DND-41 (cell line): ENCODE measurements at regions not wholly inside any gene's neighbourhood (a gene's known extent, or its start where the extent isn't known, plus 50 kb on each side); places are given as distances from the start of the nearest gene placed in this dataset.

Source experiments
- ATAC-seq: fragments of 200-7000 bp; cut with Tn5 transposase; 3 replicates; pipeline ENCODE4 v1.9.1; 2021; ENCODE audit warnings: low read depth; ENCODE audit not compliant: insufficient read depth
- DNase-seq: peaks from one replicate; pipeline ENCODE4 v3.0.0-alpha.2; 2020
- H2AFZ ChIP-seq: 2 replicates; pipeline ENCODE4 v1.6.0; 2012; ENCODE audit warnings: low read depth, low read length
- H3K27ac ChIP-seq: 2 replicates; pipeline ENCODE4 v1.5.1; 2012; ENCODE audit warnings: low read length, inconsistent platforms
- H3K27me3 ChIP-seq: fragments of 200-600 bp; sonication (generic); 2 replicates; pipeline ENCODE4 v1.6.0; 2012; ENCODE audit warnings: low read length, mild to moderate bottlenecking, inconsistent platforms; ENCODE audit not compliant: insufficient read depth, poor library complexity
- H3K36me3 ChIP-seq: 2 replicates; pipeline ENCODE4 v1.5.1; 2012; ENCODE audit warnings: low read length, inconsistent platforms; ENCODE audit not compliant: insufficient read depth
- H3K4me1 ChIP-seq: 2 replicates; pipeline ENCODE4 v1.5.1; 2012; ENCODE audit warnings: mild to moderate bottlenecking, low read length; ENCODE audit not compliant: insufficient read depth
- H3K4me2 ChIP-seq: 2 replicates; pipeline ENCODE4 v1.6.0; 2012; ENCODE audit warnings: mild to moderate bottlenecking, moderate library complexity, low read length, inconsistent platforms; ENCODE audit not compliant: insufficient read depth
- H3K4me3 ChIP-seq, 2 experiments: fragments of 200-600 bp in 1 of 2; shearing (Covaris generic) in 1 of 2; 2 replicates each; pipeline ENCODE4 v1.5.1; 2012 to 2016; ENCODE audit warnings: inconsistent platforms in 2 of 2, low read length in 2 of 2, mild to moderate bottlenecking in 2 of 2, low read depth in 1 of 2, moderate library complexity in 1 of 2
- H3K79me2 ChIP-seq: 2 replicates; pipeline ENCODE4 v1.6.0; 2012; ENCODE audit warnings: low read length, inconsistent platforms; ENCODE audit not compliant: insufficient read depth
- H3K9ac ChIP-seq: 2 replicates; pipeline ENCODE4 v1.6.0; 2012; ENCODE audit warnings: low read depth, mild to moderate bottlenecking, inconsistent platforms, low read length, moderate library complexity
- H3K9me3 ChIP-seq: 2 replicates; pipeline ENCODE4 v1.5.1; 2012; ENCODE audit warnings: low read length, moderate library complexity, mild to moderate bottlenecking, inconsistent platforms; ENCODE audit not compliant: insufficient read depth, severe bottlenecking
- H4K20me1 ChIP-seq: 2 replicates; pipeline ENCODE4 v1.6.0; 2012; ENCODE audit warnings: low read length; ENCODE audit not compliant: insufficient read depth
- EZH2 ChIP-seq: IDR thresholded peaks from 3 replicates; pipeline ENCODE4 v1.6.1; 2012; ENCODE audit warnings: borderline replicate concordance, low read depth, mild to moderate bottlenecking, moderate library complexity, low read length, inconsistent platforms; ENCODE audit not compliant: severe bottlenecking
- TF ChIP-seq, protein P1 (sequence below): IDR thresholded peaks from 2 replicates; pipeline ENCODE4 v1.5.1; 2012; ENCODE audit warnings: borderline replicate concordance, low read length, moderate library complexity, mild to moderate bottlenecking; ENCODE audit not compliant: poor library complexity, severe bottlenecking; ENCODE audit errors: extremely low read depth

DNA sequence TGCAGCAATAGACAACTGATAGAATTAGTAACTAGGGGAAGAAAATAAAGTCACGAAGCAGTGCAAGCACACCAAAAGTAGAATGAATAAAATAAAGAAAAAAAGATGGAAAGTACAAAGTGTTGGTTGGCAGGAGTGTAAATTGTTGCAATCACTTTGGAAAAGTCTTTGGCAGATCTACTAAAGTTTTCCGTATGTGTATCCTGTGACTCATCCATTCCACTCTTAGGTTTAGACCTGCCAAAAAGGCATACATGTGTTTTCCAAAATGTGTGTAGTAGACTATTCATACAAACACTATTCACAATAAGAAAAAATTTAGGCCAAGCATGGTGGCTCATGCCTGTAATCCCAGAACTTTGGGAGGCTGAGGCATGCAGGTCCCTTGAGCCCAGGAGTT is 282.1 kb upstream of the FSIP2 start:
- no peak overlapping the region for H3K9ac ChIP-seq
- no peaks in the 10 kb centered on the region for H3K79me2 ChIP-seq
- DNase-seq (no peak), ATAC-seq (no peak)
- no peaks in the 10 kb centered on the region for H3K36me3 ChIP-seq
- no peak overlapping the region for H3K4me3 ChIP-seq
- H3K27me3 ChIP-seq: no peaks in the 10 kb centered on the region
- TF ChIP-seq EZH2: no peak
- TF ChIP-seq, protein P1, sequence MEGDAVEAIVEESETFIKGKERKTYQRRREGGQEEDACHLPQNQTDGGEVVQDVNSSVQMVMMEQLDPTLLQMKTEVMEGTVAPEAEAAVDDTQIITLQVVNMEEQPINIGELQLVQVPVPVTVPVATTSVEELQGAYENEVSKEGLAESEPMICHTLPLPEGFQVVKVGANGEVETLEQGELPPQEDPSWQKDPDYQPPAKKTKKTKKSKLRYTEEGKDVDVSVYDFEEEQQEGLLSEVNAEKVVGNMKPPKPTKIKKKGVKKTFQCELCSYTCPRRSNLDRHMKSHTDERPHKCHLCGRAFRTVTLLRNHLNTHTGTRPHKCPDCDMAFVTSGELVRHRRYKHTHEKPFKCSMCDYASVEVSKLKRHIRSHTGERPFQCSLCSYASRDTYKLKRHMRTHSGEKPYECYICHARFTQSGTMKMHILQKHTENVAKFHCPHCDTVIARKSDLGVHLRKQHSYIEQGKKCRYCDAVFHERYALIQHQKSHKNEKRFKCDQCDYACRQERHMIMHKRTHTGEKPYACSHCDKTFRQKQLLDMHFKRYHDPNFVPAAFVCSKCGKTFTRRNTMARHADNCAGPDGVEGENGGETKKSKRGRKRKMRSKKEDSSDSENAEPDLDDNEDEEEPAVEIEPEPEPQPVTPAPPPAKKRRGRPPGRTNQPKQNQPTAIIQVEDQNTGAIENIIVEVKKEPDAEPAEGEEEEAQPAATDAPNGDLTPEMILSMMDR: no peak
- H3K4me2 ChIP-seq: no peak overlapping the region
- no peaks in the 10 kb centered on the region for H4K20me1 ChIP-seq
- no peaks in the 10 kb centered on the region for H3K4me1 ChIP-seq
- H3K9me3 ChIP-seq: no peaks in the 10 kb centered on the region
- H2AFZ ChIP-seq: no peak overlapping the region
- H3K27ac ChIP-seq: no peak overlapping the region

- no peaks in the 10 kb centered on the region for H3K79me2 ChIP-seq
- no peaks in the 10 kb centered on the region for H3K27me3 ChIP-seq
- H4K20me1 ChIP-seq: no peaks in the 10 kb centered on the region
- no peak overlapping the region for H3K9ac ChIP-seq
- no peaks in the 10 kb centered on the region for H3K9me3 ChIP-seq
- no peak for TF ChIP-seq EZH2
- TF ChIP-seq, protein P1: no peak
- H3K4me1 ChIP-seq: no peaks in the 10 kb centered on the region
- DNase-seq (no peak), ATAC-seq (no peak)
- H3K4me2 ChIP-seq: no peak overlapping the region
- H3K36me3 ChIP-seq: no peaks in the 10 kb centered on the region
- no peak overlapping the region for H2AFZ ChIP-seq
- no peak overlapping the region for H3K27ac ChIP-seq
- no peak overlapping the region for H3K4me3 ChIP-seq
These were observed 275.1 kb upstream of the FSIP2 start for GRCh38 chr2:185463481-185463880.

- TF ChIP-seq EZH2: no peak
- TF ChIP-seq, protein P1: no peak
- Histone ChIP-seq H2AFZ (no peak overlapping the region), H3K9ac (no peak overlapping the region), H3K27ac (no peak overlapping the region), H3K36me3 (no peaks in the 10 kb centered on the region), H3K4me3 (no peak overlapping the region), H3K79me2 (no peaks in the 10 kb centered on the region), H3K4me1 (no peaks in the 10 kb centered on the region), H3K27me3 (no peaks in the 10 kb centered on the region), H3K4me2 (no peak overlapping the region), H4K20me1 (no peaks in the 10 kb centered on the region), H3K9me3 (no peaks in the 10 kb centered on the region)
- ATAC-seq: no peak
- DNase-seq: no peak
These were observed 271.7 kb upstream of the FSIP2 start for GRCh38 chr2:185466915-185467314.

GRCh38 chr2:185471441-185471840 is 267.2 kb upstream of the FSIP2 start:
- no peaks in the 10 kb centered on the region for H3K4me1 ChIP-seq
- no peaks in the 10 kb centered on the region for H4K20me1 ChIP-seq
- H3K4me3 ChIP-seq: no peak overlapping the region
- TF ChIP-seq, protein P1: no peak
- TF ChIP-seq EZH2: no peak
- DNase-seq: no peak
- H2AFZ ChIP-seq: no peak overlapping the region
- no peaks in the 10 kb centered on the region for H3K79me2 ChIP-seq
- no peak overlapping the region for H3K4me2 ChIP-seq
- ATAC-seq: no peak
- H3K27me3 ChIP-seq: no peaks in the 10 kb centered on the region
- no peak overlapping the region for H3K9ac ChIP-seq
- no peak overlapping the region for H3K27ac ChIP-seq
- peaks cover 8% of the 10 kb centered on the region for H3K9me3 ChIP-seq
- no peaks in the 10 kb centered on the region for H3K36me3 ChIP-seq
